ENCODE measurements at regions not wholly inside any gene's neighbourhood (a gene's known extent, or its start where the extent isn't known, plus 50 kb on each side); places are given as distances from the start of the nearest gene placed in this dataset.

- no peaks in the 10 kb centered on the region for H3K4me1 ChIP-seq
- ATAC-seq = no peak
- no peaks in the 10 kb centered on the region for H3K27me3 ChIP-seq
- H3K36me3 ChIP-seq = no peaks in the 10 kb centered on the region
- H3K9me3 ChIP-seq = no peaks in the 10 kb centered on the region
- H3K4me3 ChIP-seq = no peak overlapping the region
- no peak for TF ChIP-seq POLR2A (IDR thresholded peaks at IDR 0.05)
- TF ChIP-seq CTCF (IDR thresholded peaks at IDR 0.05) = no peak
- TF ChIP-seq EP300 (IDR thresholded peaks at IDR 0.05) = no peak
- TF ChIP-seq POLR2AphosphoS5 (IDR thresholded peaks at IDR 0.05) = no peak
- H3K27ac ChIP-seq = no peak overlapping the region
Measured at GRCh38 chr6:94462231-94462630, 1042.9 kb upstream of the EPHA7 start.

GRCh38 chr6:94456266-94456665, 1036.9 kb upstream of the EPHA7 start:
- Histone ChIP-seq H3K27me3 (no peaks in the 10 kb centered on the region), H3K27ac (no peak overlapping the region), H3K4me1 (no peaks in the 10 kb centered on the region), H3K4me3 (no peak overlapping the region), H3K9me3 (no peaks in the 10 kb centered on the region), H3K36me3 (no peaks in the 10 kb centered on the region)
- WGBS, 2 donors (ENCODE audit: low coverage in 1 of 2) = 55 to 81% methylated on average over 2 of the region's 2 CpGs
- TF ChIP-seq POLR2A (IDR thresholded peaks at IDR 0.05) (no peak), CTCF (IDR thresholded peaks at IDR 0.05) (no peak), POLR2AphosphoS5 (IDR thresholded peaks at IDR 0.05) (no peak), EP300 (IDR thresholded peaks at IDR 0.05) (no peak)
- no peak for ATAC-seq

- no peak for TF ChIP-seq EP300 (IDR thresholded peaks at IDR 0.05)
- no peak for TF ChIP-seq CTCF (IDR thresholded peaks at IDR 0.05)
- no peak for TF ChIP-seq POLR2AphosphoS5 (IDR thresholded peaks at IDR 0.05)
- no peak for TF ChIP-seq POLR2A (IDR thresholded peaks at IDR 0.05)
- WGBS, 2 donors (ENCODE audit: low coverage in 1 of 2) = 22 to 35% methylated on average over 2 of the region's 2 CpGs
- ATAC-seq = no peak
Measured at GRCh38 chr6:94454231-94454630, 1034.9 kb upstream of the EPHA7 start.

DNA sequence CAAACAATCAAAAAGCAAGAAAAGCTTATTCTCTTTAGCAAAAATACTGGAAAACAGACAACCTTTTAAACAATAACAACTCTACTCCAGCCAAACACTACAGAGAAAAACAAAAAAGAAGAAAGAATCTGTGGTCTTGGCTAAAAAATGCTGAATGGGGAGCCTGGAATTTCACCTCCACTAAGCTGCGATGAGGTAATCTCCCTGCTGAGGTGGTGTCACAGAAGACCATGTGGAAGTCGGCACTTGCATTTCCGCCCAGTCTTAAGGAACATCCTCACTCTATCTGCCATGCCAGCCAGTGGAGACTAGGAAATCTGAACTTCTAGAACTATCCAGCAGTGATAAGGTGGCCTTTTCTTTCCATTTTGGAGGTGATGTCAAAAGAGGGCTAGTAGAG, 1026.8 kb upstream of the EPHA7 start:
- no peaks in the 10 kb centered on the region for H3K9me3 ChIP-seq
- TF ChIP-seq EP300 (IDR thresholded peaks at IDR 0.05) (no peak), POLR2AphosphoS5 (IDR thresholded peaks at IDR 0.05) (no peak), CTCF (IDR thresholded peaks at IDR 0.05) (no peak), POLR2A (IDR thresholded peaks at IDR 0.05) (no peak)
- no peak for ATAC-seq
- 80 to 88% methylated on average over 1 to 3 of the region's 3 CpGs for WGBS, 2 donors (ENCODE audit: low coverage in 1 of 2)
- no peak overlapping the region for H3K4me3 ChIP-seq
- no peaks in the 10 kb centered on the region for H3K4me1 ChIP-seq
- H3K36me3 ChIP-seq = no peaks in the 10 kb centered on the region
- no peaks in the 10 kb centered on the region for H3K27me3 ChIP-seq
- no peak overlapping the region for H3K27ac ChIP-seq

More at GRCh38 chr6:94454231-94454630, 1034.9 kb upstream of the EPHA7 start:
- H3K27ac ChIP-seq = no peak overlapping the region
- H3K4me1 ChIP-seq = no peaks in the 10 kb centered on the region
- no peaks in the 10 kb centered on the region for H3K9me3 ChIP-seq
- H3K4me3 ChIP-seq = no peak overlapping the region
- H3K36me3 ChIP-seq = no peaks in the 10 kb centered on the region
- H3K27me3 ChIP-seq = no peaks in the 10 kb centered on the region

- no peak for ATAC-seq
- H3K4me1 ChIP-seq = no peaks in the 10 kb centered on the region
- WGBS, 2 donors (ENCODE audit: low coverage in 1 of 2) = 25% methylated on average over 1 of the region's 2 CpGs; no CpG with 5 or more reads in 1 of the 2 donors
- TF ChIP-seq CTCF (IDR thresholded peaks at IDR 0.05) = no peak
- TF ChIP-seq EP300 (IDR thresholded peaks at IDR 0.05) = no peak
- TF ChIP-seq POLR2AphosphoS5 (IDR thresholded peaks at IDR 0.05) = no peak
- TF ChIP-seq POLR2A (IDR thresholded peaks at IDR 0.05) = no peak
- H3K9me3 ChIP-seq = no peaks in the 10 kb centered on the region
- no peaks in the 10 kb centered on the region for H3K27me3 ChIP-seq
- H3K36me3 ChIP-seq = no peaks in the 10 kb centered on the region
- no peak overlapping the region for H3K4me3 ChIP-seq
- no peak overlapping the region for H3K27ac ChIP-seq
Measured at GRCh38 chr6:94443701-94444100, 1024.3 kb upstream of the EPHA7 start.
